Gastroesophageal sphincter (tissue), 4 donors: ENCODE measurements at regions not wholly inside any gene's neighbourhood (a gene's known extent, or its start where the extent isn't known, plus 50 kb on each side); places are given as distances from the start of the nearest gene placed in this dataset.

Experiments used
- ATAC-seq: fragments of 150-250 bp; one replicate; pipeline ENCODE4 v1.9.1; 2016; ENCODE audit warnings: mild to moderate bottlenecking, moderate library complexity
- H3K27ac ChIP-seq, 4 donors: fragments of 200-600 bp; sonication (generic) in 3 of 4; 1 replicate in 3 of 4; 2 replicates in 1 of 4; pipeline ENCODE4 v1.5.1; 2016 to 2019
- H3K27me3 ChIP-seq: fragments of 200-600 bp; sonication (generic); one replicate; pipeline ENCODE4 v1.5.1; 2019
- H3K36me3 ChIP-seq, 2 donors: fragments of 200-600 bp; sonication (generic); one replicate each; pipeline ENCODE4 v1.5.1; 2019; ENCODE audit warnings: control low read depth in 1 of 2
- H3K4me1 ChIP-seq, 3 donors: fragments of 200-600 bp; sonication (generic); 1 replicate in 2 of 3; 2 replicates in 1 of 3; pipeline ENCODE4 v1.5.1; 2016 to 2019; ENCODE audit warnings: control low read depth in 2 of 3
- H3K4me3 ChIP-seq, 2 donors: fragments of 200-600 bp; sonication (generic); one replicate each; pipeline ENCODE4 v1.5.1; 2019; ENCODE audit warnings: mild to moderate bottlenecking in 1 of 2, moderate library complexity in 1 of 2
- H3K9me3 ChIP-seq, 3 donors: fragments of 200-600 bp; sonication (generic); one replicate each; pipeline ENCODE4 v1.5.1; 2017 to 2019; ENCODE audit warnings: control low read depth in 2 of 3
- CTCF ChIP-seq, 4 experiments: fragments of 200-600 bp in 2 of 4; fragments of 450-650 bp in 2 of 4; sonication (generic) in 1 of 4; IDR thresholded peaks; one replicate each; pipeline ENCODE4 v1.5.1; 2017 to 2019; ENCODE audit warnings: antibody characterized with exemption in 4 of 4, mild to moderate bottlenecking in 2 of 4, moderate library complexity in 2 of 4
- EP300 ChIP-seq: sonication (generic); formaldehyde crosslinking; IDR thresholded peaks from one replicate; pipeline ENCODE4 v1.6.1; 2017; ENCODE audit warnings: antibody characterized with exemption, mild to moderate bottlenecking
- POLR2A ChIP-seq, 2 donors: fragments of 450-650 bp; IDR thresholded peaks; one replicate each; pipeline ENCODE4 v1.6.1; 2017; ENCODE audit warnings: antibody characterized with exemption in 2 of 2, mild to moderate bottlenecking in 2 of 2, moderate library complexity in 1 of 2
- POLR2AphosphoS5 ChIP-seq: sonication (generic); formaldehyde crosslinking; IDR thresholded peaks from one replicate; pipeline ENCODE4 v1.6.1; 2017; ENCODE audit warnings: antibody characterized with exemption
- WGBS, 2 donors: methylation state at CpG; one replicate each; pipeline ENCODE4 v1.1.5; 2018; ENCODE audit warnings: low coverage in 1 of 2; 5-methylcytosine and 5-hydroxymethylcytosine counted together

- Histone ChIP-seq H3K4me1 (no peaks in the 10 kb centered on the region), H3K4me3 (no peak overlapping the region), H3K9me3 (peaks cover 0 to 100% (median 0%) of the 10 kb centered on the region in 3 donors), H3K27me3 (peaks cover 86% of the 10 kb centered on the region), H3K36me3 (no peaks in the 10 kb centered on the region), H3K27ac (no peak overlapping the region)
- TF ChIP-seq POLR2AphosphoS5 = no peak
- no peak for TF ChIP-seq CTCF (IDR thresholded peaks at IDR 0.05)
- TF ChIP-seq POLR2A (IDR thresholded peaks at IDR 0.05) = no peak
- TF ChIP-seq EP300 = no peak
- no peak for ATAC-seq
- 52 to 100% methylated on average over 1 to 14 of the region's 37 CpGs for WGBS, 2 donors
Observed at GRCh38 chr12:34391771-34392581, 369.7 kb downstream of the ALG10 start.

- H3K4me1 ChIP-seq = no peaks in the 10 kb centered on the region
- 60 to 100% methylated on average over 1 to 3 of the region's 14 CpGs for WGBS, 2 donors
- TF ChIP-seq POLR2A (IDR thresholded peaks at IDR 0.05) = no peak
- no peak for TF ChIP-seq POLR2AphosphoS5
- no peak for TF ChIP-seq EP300
- TF ChIP-seq CTCF (IDR thresholded peaks at IDR 0.05) = no peak
- H3K4me3 ChIP-seq = no peak overlapping the region
- no peak for ATAC-seq
- no peaks in the 10 kb centered on the region for H3K36me3 ChIP-seq
- peaks cover 80% of the 10 kb centered on the region for H3K27me3 ChIP-seq
- H3K9me3 ChIP-seq = peaks cover 0 to 100% (median 0%) of the 10 kb centered on the region in 3 donors
- no peak overlapping the region for H3K27ac ChIP-seq
Observed at GRCh38 chr12:34392741-34393085, 370.4 kb downstream of the ALG10 start.

- no peak overlapping the region for H3K4me3 ChIP-seq
- TF ChIP-seq CTCF (IDR thresholded peaks at IDR 0.05) = no peak
- TF ChIP-seq POLR2A (IDR thresholded peaks at IDR 0.05) = no peak
- TF ChIP-seq POLR2AphosphoS5 = no peak
- TF ChIP-seq EP300 = no peak
- H3K36me3 ChIP-seq = no peaks in the 10 kb centered on the region
- WGBS, 2 donors = 70 to 95% methylated on average over 4 to 14 of the region's 35 CpGs
- H3K27ac ChIP-seq = no peak overlapping the region
- no peaks in the 10 kb centered on the region for H3K4me1 ChIP-seq
- peaks cover 74% of the 10 kb centered on the region for H3K27me3 ChIP-seq
- no peak for ATAC-seq
- peaks cover 0 to 100% (median 0%) of the 10 kb centered on the region in 3 donors for H3K9me3 ChIP-seq
Observed at GRCh38 chr12:34393086-34393820, 371.0 kb downstream of the ALG10 start.

GRCh38 chr12:34393821-34394150 is 371.5 kb downstream of the ALG10 start:
- peaks cover 0 to 100% (median 0%) of the 10 kb centered on the region in 3 donors for H3K9me3 ChIP-seq
- H3K27me3 ChIP-seq = peaks cover 69% of the 10 kb centered on the region
- no peak for ATAC-seq
- TF ChIP-seq POLR2A (IDR thresholded peaks at IDR 0.05) = no peak
- TF ChIP-seq POLR2AphosphoS5 = no peak
- H3K4me1 ChIP-seq = no peaks in the 10 kb centered on the region
- H3K4me3 ChIP-seq = no peak overlapping the region
- no peak overlapping the region for H3K27ac ChIP-seq
- H3K36me3 ChIP-seq = no peaks in the 10 kb centered on the region
- WGBS, 2 donors = 52% methylated on average over 9 of the region's 10 CpGs; no CpG with 5 or more reads in 1 of the 2 donors

- TF ChIP-seq POLR2AphosphoS5 (no peak), POLR2A (IDR thresholded peaks at IDR 0.05) (no peak), CTCF (IDR thresholded peaks at IDR 0.05) (no peak), EP300 (no peak)
- H3K4me3 ChIP-seq = no peak overlapping the region
- WGBS, 2 donors = 42 to 65% methylated on average over 7 to 13 of the region's 29 CpGs
- no peak for ATAC-seq
- H3K27ac ChIP-seq = no peak overlapping the region
- H3K9me3 ChIP-seq = peaks cover 0 to 100% (median 0%) of the 10 kb centered on the region in 3 donors
- no peaks in the 10 kb centered on the region for H3K4me1 ChIP-seq
- H3K36me3 ChIP-seq = no peaks in the 10 kb centered on the region
- H3K27me3 ChIP-seq = peaks cover 62% of the 10 kb centered on the region
Observed at GRCh38 chr12:34394211-34395055, 372.1 kb downstream of the ALG10 start.
